Fibroblast of villous mesenchyme (primary cell): ENCODE measurements at regions not wholly inside any gene's neighbourhood (a gene's known extent, or its start where the extent isn't known, plus 50 kb on each side); places are given as distances from the start of the nearest gene placed in this dataset.

Source experiments
- DNase-seq: peaks from one replicate; pipeline ENCODE4 v3.0.0-alpha.2; 2010; ENCODE audit warnings: low read depth
- H3K4me3 ChIP-seq: 2 replicates; pipeline ENCODE4 v1.5.1; 2011; ENCODE audit warnings: low read depth, mild to moderate bottlenecking, low read length
- TF ChIP-seq, protein P1 (sequence below): IDR thresholded peaks from 2 replicates; pipeline ENCODE4 v1.5.1; 2012; ENCODE audit warnings: low read depth, mild to moderate bottlenecking, low read length; ENCODE audit not compliant: insufficient read depth

DNA sequence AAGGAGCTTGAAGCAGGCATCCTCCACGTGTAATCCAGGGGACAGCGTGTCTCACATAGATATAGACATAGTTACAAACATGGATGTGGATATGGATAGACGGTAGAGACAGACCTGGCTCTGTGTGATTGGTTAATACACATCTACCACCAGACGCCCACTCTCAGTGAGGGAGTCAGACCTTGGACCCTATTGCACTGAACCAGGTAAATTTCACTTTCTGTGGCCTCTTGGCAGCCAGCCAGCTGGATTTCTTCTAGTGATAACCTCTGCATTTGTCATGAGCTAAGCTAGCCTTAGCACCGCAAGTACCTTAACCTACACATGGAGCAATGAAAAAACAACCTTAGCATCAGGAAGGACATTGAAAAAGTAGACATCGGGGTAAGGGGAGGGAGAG, 79.2 kb upstream of the ACSL4 start:
- DNase-seq, result no peak
- H3K4me3 ChIP-seq, result no peak overlapping the region
- TF ChIP-seq, protein P1, sequence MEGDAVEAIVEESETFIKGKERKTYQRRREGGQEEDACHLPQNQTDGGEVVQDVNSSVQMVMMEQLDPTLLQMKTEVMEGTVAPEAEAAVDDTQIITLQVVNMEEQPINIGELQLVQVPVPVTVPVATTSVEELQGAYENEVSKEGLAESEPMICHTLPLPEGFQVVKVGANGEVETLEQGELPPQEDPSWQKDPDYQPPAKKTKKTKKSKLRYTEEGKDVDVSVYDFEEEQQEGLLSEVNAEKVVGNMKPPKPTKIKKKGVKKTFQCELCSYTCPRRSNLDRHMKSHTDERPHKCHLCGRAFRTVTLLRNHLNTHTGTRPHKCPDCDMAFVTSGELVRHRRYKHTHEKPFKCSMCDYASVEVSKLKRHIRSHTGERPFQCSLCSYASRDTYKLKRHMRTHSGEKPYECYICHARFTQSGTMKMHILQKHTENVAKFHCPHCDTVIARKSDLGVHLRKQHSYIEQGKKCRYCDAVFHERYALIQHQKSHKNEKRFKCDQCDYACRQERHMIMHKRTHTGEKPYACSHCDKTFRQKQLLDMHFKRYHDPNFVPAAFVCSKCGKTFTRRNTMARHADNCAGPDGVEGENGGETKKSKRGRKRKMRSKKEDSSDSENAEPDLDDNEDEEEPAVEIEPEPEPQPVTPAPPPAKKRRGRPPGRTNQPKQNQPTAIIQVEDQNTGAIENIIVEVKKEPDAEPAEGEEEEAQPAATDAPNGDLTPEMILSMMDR, result no peak

DNA sequence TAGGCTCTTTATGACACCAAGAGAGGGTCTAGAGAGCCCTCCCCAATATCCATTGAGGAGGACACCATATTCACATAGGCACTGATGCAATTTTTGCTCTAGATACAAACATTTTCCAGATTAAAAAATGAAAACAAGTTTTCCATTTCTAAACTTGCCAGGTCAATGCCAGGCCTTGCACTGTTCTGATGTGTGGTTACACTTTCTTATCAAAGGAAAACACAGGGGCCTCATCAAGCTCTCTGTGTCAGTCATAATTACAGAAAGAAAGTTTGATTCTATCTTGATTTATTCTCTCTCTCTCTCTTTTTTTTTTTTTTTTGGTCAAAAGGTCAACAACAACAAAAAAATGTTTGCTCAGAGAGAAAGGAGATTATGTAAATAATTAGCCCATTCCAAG, 80.2 kb upstream of the ACSL4 start:
- no peak for DNase-seq
- no peak overlapping the region for H3K4me3 ChIP-seq
- TF ChIP-seq, protein P1, result no peak

DNA sequence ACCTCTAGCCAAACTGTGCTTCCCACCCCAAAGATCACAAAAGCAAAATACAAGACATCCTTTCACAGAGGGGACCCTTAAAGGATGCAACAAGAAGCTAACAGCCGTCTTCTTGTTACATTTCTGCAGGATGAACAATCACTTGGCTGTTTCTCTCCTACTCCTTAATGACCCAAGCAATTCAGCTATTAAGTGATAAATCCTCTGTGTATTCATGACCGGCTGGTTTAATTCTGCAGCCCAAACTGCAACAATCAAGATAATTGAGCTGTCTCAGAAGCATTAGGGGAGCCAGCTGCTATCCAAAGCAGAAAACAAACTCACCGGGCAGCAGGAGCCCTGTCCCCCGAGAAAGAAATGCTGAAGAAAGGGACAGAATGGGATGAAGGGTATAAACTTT, 85.9 kb upstream of the ACSL4 start:
- TF ChIP-seq, protein P1, result no peak
- DNase-seq, result no peak
- no peak overlapping the region for H3K4me3 ChIP-seq

DNA sequence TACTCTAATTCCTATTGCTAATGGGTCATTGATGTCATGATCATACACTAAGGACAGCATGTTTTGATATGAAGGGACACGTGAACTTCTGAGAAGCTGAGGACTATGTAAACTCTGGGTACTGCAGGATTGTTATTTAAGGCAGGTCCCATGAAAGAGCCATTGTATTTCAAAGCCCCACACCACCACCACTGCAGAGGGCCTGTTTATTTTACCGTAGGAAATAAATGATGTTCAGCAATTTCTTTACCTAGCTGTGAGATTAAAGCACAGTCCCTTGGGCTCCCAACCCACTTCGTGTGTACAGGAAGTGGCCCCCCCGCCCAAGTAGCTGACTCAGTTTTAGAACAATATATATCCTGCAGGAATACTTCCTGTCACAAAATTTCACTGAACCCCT, 89.8 kb upstream of the ACSL4 start:
- TF ChIP-seq, protein P1, result no peak
- no peak overlapping the region for H3K4me3 ChIP-seq
- no peak for DNase-seq

DNA sequence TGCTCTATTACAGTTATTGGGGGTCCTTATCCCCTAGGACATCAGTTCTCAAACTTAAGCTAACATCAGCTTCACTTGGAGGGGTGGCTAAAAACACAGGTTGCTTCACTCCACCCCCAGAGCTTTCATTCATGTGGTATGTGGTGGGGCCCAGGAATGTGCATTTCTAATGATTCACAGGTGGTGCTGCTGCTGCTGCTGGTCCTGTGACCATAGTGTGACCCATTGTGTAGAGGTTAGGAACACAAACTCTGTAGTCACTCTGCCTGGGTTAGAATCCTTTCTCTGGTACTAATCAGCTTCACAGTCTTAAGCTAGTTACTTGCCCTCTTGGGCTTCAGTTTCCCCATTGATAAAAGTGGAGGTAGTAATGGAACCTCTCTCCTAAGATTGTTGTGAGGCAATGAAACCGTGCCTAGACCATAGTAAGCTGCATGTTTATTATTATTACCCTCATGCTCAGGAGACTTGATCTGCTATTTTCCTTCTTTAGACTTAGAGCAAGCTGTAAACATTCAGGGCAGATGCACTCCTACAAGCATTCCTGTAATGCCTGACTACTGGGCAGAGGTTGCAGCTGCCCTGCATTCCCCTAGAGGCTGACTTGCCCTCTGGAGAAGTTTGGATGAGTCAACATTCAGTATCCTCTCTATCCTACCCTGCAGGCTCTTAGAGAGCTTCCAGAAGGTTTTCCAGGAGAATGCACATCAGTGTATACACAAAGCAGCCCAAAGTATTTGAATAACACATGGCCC, 94.1 kb upstream of the ACSL4 start:
- no peak overlapping the region for H3K4me3 ChIP-seq
- DNase-seq, result peak; percentile 90
- TF ChIP-seq, protein P1, result peak; percentile 13

DNA sequence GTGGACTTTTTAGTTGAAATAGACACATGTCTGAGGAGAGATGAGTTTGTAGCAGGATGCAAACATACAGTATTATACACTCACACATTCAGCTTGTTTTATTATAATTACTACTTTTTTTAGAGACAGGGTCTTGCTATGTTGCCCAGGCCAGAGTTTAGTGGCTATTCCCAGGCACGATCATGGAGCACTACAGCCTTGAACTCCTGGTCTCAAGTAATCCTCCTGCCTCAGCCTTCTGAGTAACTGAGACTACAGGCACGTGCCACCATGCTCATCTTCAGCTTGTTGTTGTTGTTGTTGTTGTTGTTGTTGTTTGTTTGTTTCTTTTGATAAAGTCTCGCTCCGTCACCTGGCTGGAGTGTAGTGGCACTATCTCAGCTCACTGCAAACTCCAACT, 94.7 kb upstream of the ACSL4 start:
- TF ChIP-seq, protein P1, result no peak
- no peak overlapping the region for H3K4me3 ChIP-seq
- DNase-seq, result no peak
